ENCODE measurements at regions not wholly inside any gene's neighbourhood (a gene's known extent, or its start where the extent isn't known, plus 50 kb on each side); places are given as distances from the start of the nearest gene placed in this dataset.
"Not testable (repeated sequence)": the region's sequence is repeated elsewhere in the genome, so short reads cannot be mapped to it uniquely, and the experiment has no call there.

- ChIA-PET CTCF (no interaction called here), POLR2A (no interaction called here)
- DNase-seq, result no peak
- Histone ChIP-seq H3K36me3 (ENCODE audit: insufficient read depth, low read length) (no peaks in the 10 kb centered on the region), H3K27ac (ENCODE audit: low read depth, low read length) (no peak overlapping the region), H3K9me3 (ENCODE audit: low read length) (no peaks in the 10 kb centered on the region), H3K27me3 (ENCODE audit: insufficient read depth, low read length, poor library complexity, severe bottlenecking) (no peaks in the 10 kb centered on the region), H3K4me1 (ENCODE audit: insufficient read depth, low read length) (no peaks in the 10 kb centered on the region), H3K4me3 (ENCODE audit: low read length) (no peak overlapping the region)
- peaks cover 0 to 2% of the 10 kb centered on the region in 2 donors for H3K27me3 Mint-ChIP-seq
- H3K4me1 Mint-ChIP-seq, result no peaks in the 10 kb centered on the region
- H3K27ac Mint-ChIP-seq, result no peak overlapping the region
- no peak overlapping the region for H3K4me3 Mint-ChIP-seq
- no peaks in the 10 kb centered on the region for H3K36me3 Mint-ChIP-seq
- H3K9me3 Mint-ChIP-seq, result peaks cover 0 to 4% (median 0%) of the 10 kb centered on the region in 5 donors
Measured at GRCh38 chr2:142722086-142722485, 155.4 kb upstream of the KYNU start.

GRCh38 chr2:142721015-142721414, 156.4 kb upstream of the KYNU start:
- Mint-ChIP-seq H3K27me3 (peaks cover 0 to 2% of the 10 kb centered on the region in 2 donors), H3K36me3 (no peaks in the 10 kb centered on the region), H3K4me3 (no peak overlapping the region), H3K27ac (no peak overlapping the region), H3K9me3 (peaks cover 0 to 4% (median 0%) of the 10 kb centered on the region in 5 donors), H3K4me1 (no peaks in the 10 kb centered on the region)
- H3K4me3 ChIP-seq (ENCODE audit: low read length), result no peak overlapping the region
- no peak overlapping the region for H3K27ac ChIP-seq (ENCODE audit: low read depth, low read length)
- H3K36me3 ChIP-seq (ENCODE audit: insufficient read depth, low read length), result no peaks in the 10 kb centered on the region
- H3K4me1 ChIP-seq (ENCODE audit: insufficient read depth, low read length), result no peaks in the 10 kb centered on the region
- CTCF ChIA-PET, result no interaction called here
- no peaks in the 10 kb centered on the region for H3K9me3 ChIP-seq (ENCODE audit: low read length)
- no peak for DNase-seq
- no peaks in the 10 kb centered on the region for H3K27me3 ChIP-seq (ENCODE audit: insufficient read depth, low read length, poor library complexity, severe bottlenecking)
- POLR2A ChIA-PET, result no interaction called here

DNA sequence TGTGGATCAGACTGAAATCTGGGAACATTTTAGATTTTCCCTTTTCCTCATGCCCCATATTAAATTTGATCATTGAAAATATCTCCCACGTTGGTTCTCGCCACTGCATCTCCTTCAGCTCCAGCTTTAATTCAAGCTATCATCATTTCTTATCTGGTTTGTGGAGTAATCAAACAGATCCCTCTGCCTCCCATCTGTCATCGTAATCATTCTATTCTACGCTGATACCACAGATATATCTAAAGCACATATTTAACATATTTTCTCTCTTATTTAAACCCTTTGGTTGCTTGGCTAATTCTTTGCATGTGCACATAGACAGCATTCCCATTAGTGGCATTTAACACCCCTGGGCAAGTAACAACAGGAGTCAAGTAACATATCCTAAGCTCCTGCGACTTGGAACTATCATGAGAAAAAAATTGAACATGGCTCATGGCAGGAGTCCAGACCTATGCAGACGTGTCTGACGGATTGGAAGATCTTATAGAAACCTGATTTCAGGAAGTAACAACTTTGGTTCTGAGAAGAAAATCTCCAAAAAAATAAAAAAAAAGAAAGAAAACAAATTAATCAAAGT, 158.8 kb upstream of the KYNU start:
- Histone ChIP-seq H3K27me3 (ENCODE audit: insufficient read depth, low read length, poor library complexity, severe bottlenecking) (no peaks in the 10 kb centered on the region), H3K36me3 (ENCODE audit: insufficient read depth, low read length) (no peaks in the 10 kb centered on the region), H3K9me3 (ENCODE audit: low read length) (no peaks in the 10 kb centered on the region), H3K4me1 (ENCODE audit: insufficient read depth, low read length) (no peaks in the 10 kb centered on the region), H3K4me3 (ENCODE audit: low read length) (no peak overlapping the region), H3K27ac (ENCODE audit: low read depth, low read length) (no peak overlapping the region)
- no peaks in the 10 kb centered on the region for H3K36me3 Mint-ChIP-seq
- no peak overlapping the region for H3K4me3 Mint-ChIP-seq
- H3K27ac Mint-ChIP-seq, result no peak overlapping the region
- no peak for DNase-seq
- peaks cover 0 to 5% (median 4%) of the 10 kb centered on the region in 5 donors for H3K9me3 Mint-ChIP-seq
- H3K4me1 Mint-ChIP-seq, result no peaks in the 10 kb centered on the region
- POLR2A ChIA-PET, result no interaction called here
- CTCF ChIA-PET, result no interaction called here
- H3K27me3 Mint-ChIP-seq, result peaks cover 0 to 2% of the 10 kb centered on the region in 2 donors

- H3K4me1 Mint-ChIP-seq, result no peaks in the 10 kb centered on the region
- Histone ChIP-seq H3K27ac (ENCODE audit: low read depth, low read length) (no peak overlapping the region), H3K27me3 (ENCODE audit: insufficient read depth, low read length, poor library complexity, severe bottlenecking) (no peaks in the 10 kb centered on the region), H3K4me3 (ENCODE audit: low read length) (no peak overlapping the region), H3K9me3 (ENCODE audit: low read length) (no peaks in the 10 kb centered on the region), H3K36me3 (ENCODE audit: insufficient read depth, low read length) (no peaks in the 10 kb centered on the region), H3K4me1 (ENCODE audit: insufficient read depth, low read length) (no peaks in the 10 kb centered on the region)
- H3K9me3 Mint-ChIP-seq, result peaks cover 0 to 8% (median 4%) of the 10 kb centered on the region in 5 donors
- POLR2A ChIA-PET, result no interaction called here
- H3K27ac Mint-ChIP-seq, result no peak overlapping the region
- H3K36me3 Mint-ChIP-seq, result no peaks in the 10 kb centered on the region
- peaks cover 0 to 2% of the 10 kb centered on the region in 2 donors for H3K27me3 Mint-ChIP-seq
- DNase-seq, result no peak
- no peak overlapping the region for H3K4me3 Mint-ChIP-seq
- CTCF ChIA-PET, result no interaction called here
Measured at GRCh38 chr2:142716463-142717242, 160.8 kb upstream of the KYNU start.

DNA sequence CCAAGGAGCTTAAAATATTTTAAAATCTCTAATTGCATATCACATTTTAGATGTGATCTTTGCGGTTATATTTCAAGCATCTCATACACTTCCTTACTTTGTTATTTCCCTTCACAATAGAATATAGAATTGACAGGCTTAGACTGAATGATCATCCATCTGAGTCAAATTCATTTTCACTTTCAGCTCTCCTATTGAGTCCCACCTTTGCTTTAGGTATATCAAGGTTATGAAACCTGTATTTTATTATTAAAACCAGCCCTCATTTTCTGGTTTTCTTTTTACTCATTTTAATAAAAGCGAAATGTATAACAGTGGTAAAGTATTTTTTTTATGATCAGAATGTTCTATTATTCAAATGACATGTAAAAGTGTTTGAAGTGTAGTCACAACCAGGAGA, 162.9 kb upstream of the KYNU start:
- CTCF ChIA-PET, result no interaction called here
- Histone ChIP-seq H3K36me3 (ENCODE audit: insufficient read depth, low read length) (no peaks in the 10 kb centered on the region), H3K4me1 (ENCODE audit: insufficient read depth, low read length) (no peaks in the 10 kb centered on the region), H3K4me3 (ENCODE audit: low read length) (no peak overlapping the region), H3K27ac (ENCODE audit: low read depth, low read length) (no peak overlapping the region), H3K9me3 (ENCODE audit: low read length) (no peaks in the 10 kb centered on the region), H3K27me3 (ENCODE audit: insufficient read depth, low read length, poor library complexity, severe bottlenecking) (no peaks in the 10 kb centered on the region)
- DNase-seq, result no peak
- Mint-ChIP-seq H3K4me1 (no peaks in the 10 kb centered on the region), H3K27ac (no peak overlapping the region), H3K4me3 (no peak overlapping the region), H3K27me3 (no peaks in the 10 kb centered on the region), H3K36me3 (no peaks in the 10 kb centered on the region), H3K9me3 (peaks cover 0 to 15% (median 5%) of the 10 kb centered on the region in 5 donors)
- POLR2A ChIA-PET, result no interaction called here

GRCh38 chr2:142710336-142710735, 167.1 kb upstream of the KYNU start:
- Mint-ChIP-seq H3K36me3 (no peaks in the 10 kb centered on the region), H3K4me3 (no peak overlapping the region), H3K27me3 (no peaks in the 10 kb centered on the region), H3K9me3 (peaks cover 0 to 13% (median 5%) of the 10 kb centered on the region in 5 donors), H3K4me1 (no peaks in the 10 kb centered on the region), H3K27ac (no peak overlapping the region)
- H3K4me1 ChIP-seq (ENCODE audit: insufficient read depth, low read length), result no peaks in the 10 kb centered on the region
- H3K27ac ChIP-seq (ENCODE audit: low read depth, low read length), result no peak overlapping the region
- no peak for DNase-seq
- H3K27me3 ChIP-seq (ENCODE audit: insufficient read depth, low read length, poor library complexity, severe bottlenecking), result no peaks in the 10 kb centered on the region
- CTCF ChIA-PET, result no interaction called here
- no peak overlapping the region for H3K4me3 ChIP-seq (ENCODE audit: low read length)
- H3K36me3 ChIP-seq (ENCODE audit: insufficient read depth, low read length), result no peaks in the 10 kb centered on the region
- no peaks in the 10 kb centered on the region for H3K9me3 ChIP-seq (ENCODE audit: low read length)
- POLR2A ChIA-PET, result no interaction called here

DNA sequence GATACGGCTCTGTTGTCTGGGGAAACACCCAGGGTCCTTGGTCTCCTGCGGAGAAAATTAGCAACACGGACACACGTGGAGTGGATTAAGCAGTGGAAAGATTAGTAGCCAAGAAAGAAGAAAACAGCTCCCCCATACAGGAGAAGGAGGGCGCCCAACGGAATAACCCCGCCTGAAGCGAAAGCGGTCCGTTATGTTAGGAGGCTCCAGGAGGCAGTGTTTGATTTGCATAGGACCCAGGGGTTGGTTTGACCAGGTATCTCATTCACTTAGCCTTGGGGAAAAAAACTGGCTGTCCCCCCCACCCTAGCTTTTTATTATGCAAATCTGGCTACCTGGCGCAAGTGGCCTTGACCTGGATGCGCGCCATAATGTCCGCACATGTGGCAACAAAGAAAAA, 170.1 kb upstream of the KYNU start:
- ChIA-PET CTCF (no interaction called here), POLR2A (no interaction called here)
- H3K4me3 ChIP-seq (ENCODE audit: low read length), result no peak overlapping the region
- no peaks in the 10 kb centered on the region for H3K4me1 Mint-ChIP-seq
- no peaks in the 10 kb centered on the region for H3K27me3 ChIP-seq (ENCODE audit: insufficient read depth, low read length, poor library complexity, severe bottlenecking)
- peaks cover 0 to 9% (median 5%) of the 10 kb centered on the region in 5 donors for H3K9me3 Mint-ChIP-seq
- H3K4me3 Mint-ChIP-seq, result no peak overlapping the region
- no peaks in the 10 kb centered on the region for H3K36me3 ChIP-seq (ENCODE audit: insufficient read depth, low read length)
- H3K36me3 Mint-ChIP-seq, result no peaks in the 10 kb centered on the region
- H3K27ac ChIP-seq (ENCODE audit: low read depth, low read length), result no peak overlapping the region
- DNase-seq, result no peak
- H3K27me3 Mint-ChIP-seq, result no peaks in the 10 kb centered on the region
- H3K27ac Mint-ChIP-seq, result no peak overlapping the region
- no peaks in the 10 kb centered on the region for H3K4me1 ChIP-seq (ENCODE audit: insufficient read depth, low read length)
- H3K9me3 ChIP-seq (ENCODE audit: low read length), result no peaks in the 10 kb centered on the region

GRCh38 chr2:142702397-142702796, 175.1 kb upstream of the KYNU start:
- H3K4me3 Mint-ChIP-seq; H3K27ac Mint-ChIP-seq; H3K4me3 ChIP-seq (ENCODE audit: low read length); CTCF ChIA-PET; H3K36me3 Mint-ChIP-seq; DNase-seq; H3K27me3 ChIP-seq (ENCODE audit: insufficient read depth, low read length, poor library complexity, severe bottlenecking); H3K27me3 Mint-ChIP-seq; H3K36me3 ChIP-seq (ENCODE audit: insufficient read depth, low read length); POLR2A ChIA-PET; H3K9me3 ChIP-seq (ENCODE audit: low read length); H3K4me1 ChIP-seq (ENCODE audit: insufficient read depth, low read length); H3K27ac ChIP-seq (ENCODE audit: low read depth, low read length); H3K4me1 Mint-ChIP-seq: not testable (repeated sequence)
- H3K9me3 Mint-ChIP-seq, result peaks cover 0 to 17% (median 5%) of the 10 kb centered on the region in 5 donors

All from CD8-positive, alpha-beta memory T cell (primary cell).